Neuronal stem cell (in vitro differentiated cells): ENCODE measurements at regions not wholly inside any gene's neighbourhood (a gene's known extent, or its start where the extent isn't known, plus 50 kb on each side); places are given as distances from the start of the nearest gene placed in this dataset.

Experiments used
- DNase-seq: peaks from one replicate; pipeline ENCODE4 v3.0.0-alpha.2; 2013; ENCODE audit warnings: low spot score
- H2AFZ ChIP-seq: one replicate; pipeline ENCODE4 v1.6.1; 2013; ENCODE audit warnings: mild to moderate bottlenecking, low read length, inconsistent platforms
- H2AK5ac ChIP-seq: 2 replicates; pipeline ENCODE4 v1.6.1; 2013; ENCODE audit warnings: low read depth, mild to moderate bottlenecking, inconsistent platforms, low read length, moderate library complexity, mixed read lengths
- H2BK120ac ChIP-seq: 2 replicates; pipeline ENCODE4 v1.6.1; 2013; ENCODE audit warnings: low read depth, mild to moderate bottlenecking, inconsistent platforms, low read length, moderate library complexity, mixed read lengths
- H2BK12ac ChIP-seq: one replicate; pipeline ENCODE4 v1.6.1; 2013; ENCODE audit warnings: low read length, inconsistent platforms
- H2BK15ac ChIP-seq: 2 replicates; pipeline ENCODE4 v1.6.1; 2013; ENCODE audit warnings: mild to moderate bottlenecking, low read length, inconsistent platforms, mixed read lengths
- H2BK5ac ChIP-seq: one replicate; pipeline ENCODE4 v1.6.1; 2013; ENCODE audit warnings: inconsistent platforms, mild to moderate bottlenecking, low read length, moderate library complexity
- H3K14ac ChIP-seq: one replicate; pipeline ENCODE4 v1.6.1; 2013; ENCODE audit warnings: low read length, inconsistent platforms
- H3K18ac ChIP-seq: 2 replicates; pipeline ENCODE4 v1.6.1; 2013; ENCODE audit warnings: low read length, inconsistent platforms
- H3K23ac ChIP-seq: 2 replicates; pipeline ENCODE4 v1.6.1; 2013; ENCODE audit warnings: low read depth, mild to moderate bottlenecking, mixed read lengths, low read length, inconsistent platforms; ENCODE audit not compliant: poor library complexity
- H3K27ac ChIP-seq: replicated peaks from 3 replicates; pipeline ENCODE4 v1.5.1; 2013; ENCODE audit warnings: low read length, inconsistent platforms
- H3K27me3 ChIP-seq, 3 experiments: 2 replicates each; pipeline ENCODE4 v1.6.1; 2013; ENCODE audit warnings: low read length in 3 of 3, mild to moderate bottlenecking in 2 of 3, inconsistent platforms in 1 of 3, low read depth in 1 of 3, mixed read lengths in 1 of 3, moderate library complexity in 1 of 3; ENCODE audit not compliant: control insufficient read depth in 3 of 3, insufficient read depth in 3 of 3
- H3K36me3 ChIP-seq, 2 donors: replicated peaks in 1 of 2; 2 replicates each; pipeline ENCODE4 v1.6.1; 2013; ENCODE audit warnings: low read length in 2 of 2; ENCODE audit not compliant: control insufficient read depth in 2 of 2, insufficient read depth in 2 of 2
- H3K4ac ChIP-seq: 2 replicates; pipeline ENCODE4 v1.6.1; 2013; ENCODE audit warnings: inconsistent platforms, mild to moderate bottlenecking, low read length, moderate library complexity
- H3K4me1 ChIP-seq, 2 donors: 1 replicate in 1 of 2; 2 replicates in 1 of 2; pipeline ENCODE4 v1.6.1; 2013; ENCODE audit warnings: low read length in 2 of 2, low read depth in 1 of 2; ENCODE audit not compliant: control insufficient read depth in 2 of 2, insufficient read depth in 1 of 2
- H3K4me2 ChIP-seq: one replicate; pipeline ENCODE4 v1.6.1; 2013; ENCODE audit warnings: mild to moderate bottlenecking, low read length, inconsistent platforms; ENCODE audit not compliant: insufficient read depth, poor library complexity, severe bottlenecking
- H3K4me3 ChIP-seq, 2 donors: 2 replicates each; pipeline ENCODE4 v1.5.1; 2013; ENCODE audit warnings: low read length in 2 of 2, mild to moderate bottlenecking in 2 of 2, inconsistent platforms in 1 of 2, moderate library complexity in 1 of 2
- H3K79me1 ChIP-seq: one replicate; pipeline ENCODE4 v1.6.1; 2013; ENCODE audit warnings: low read depth, mild to moderate bottlenecking, inconsistent platforms, low read length, moderate library complexity
- H3K9ac ChIP-seq: one replicate; pipeline ENCODE4 v1.6.1; 2013; ENCODE audit warnings: mild to moderate bottlenecking, low read depth, low read length, inconsistent platforms; ENCODE audit not compliant: poor library complexity
- H3K9me3 ChIP-seq, 2 donors: replicated peaks in 1 of 2; 2 replicates each; pipeline versions ENCODE3 to v1.6.1; 2013; ENCODE audit warnings: low read length in 2 of 2, mild to moderate bottlenecking in 2 of 2, inconsistent platforms in 1 of 2, low read depth in 1 of 2, mixed read lengths in 1 of 2, moderate library complexity in 1 of 2; ENCODE audit not compliant: control insufficient read depth in 2 of 2, insufficient read depth in 1 of 2
- H4K8ac ChIP-seq: one replicate; pipeline ENCODE4 v1.6.1; 2013; ENCODE audit warnings: low read depth, mild to moderate bottlenecking, inconsistent platforms, low read length, moderate library complexity
- H4K91ac ChIP-seq: one replicate; pipeline ENCODE4 v1.6.1; 2013; ENCODE audit warnings: low read length, low read depth, mild to moderate bottlenecking, inconsistent platforms; ENCODE audit not compliant: poor library complexity
- WGBS, 2 donors: extraction: QIAGEN DNeasy Blood & Tissue Kit; methylation state at CpG; one replicate each; pipeline ENCODE4 v1.1.7; 2013; ENCODE audit warnings: missing lambda C conversion rate in 2 of 2, mixed read lengths in 1 of 2; ENCODE audit not compliant: insufficient read length in 2 of 2, insufficient replicate concordance in 1 of 2; ENCODE audit errors: extremely low coverage in 2 of 2; 5-methylcytosine and 5-hydroxymethylcytosine counted together

DNA sequence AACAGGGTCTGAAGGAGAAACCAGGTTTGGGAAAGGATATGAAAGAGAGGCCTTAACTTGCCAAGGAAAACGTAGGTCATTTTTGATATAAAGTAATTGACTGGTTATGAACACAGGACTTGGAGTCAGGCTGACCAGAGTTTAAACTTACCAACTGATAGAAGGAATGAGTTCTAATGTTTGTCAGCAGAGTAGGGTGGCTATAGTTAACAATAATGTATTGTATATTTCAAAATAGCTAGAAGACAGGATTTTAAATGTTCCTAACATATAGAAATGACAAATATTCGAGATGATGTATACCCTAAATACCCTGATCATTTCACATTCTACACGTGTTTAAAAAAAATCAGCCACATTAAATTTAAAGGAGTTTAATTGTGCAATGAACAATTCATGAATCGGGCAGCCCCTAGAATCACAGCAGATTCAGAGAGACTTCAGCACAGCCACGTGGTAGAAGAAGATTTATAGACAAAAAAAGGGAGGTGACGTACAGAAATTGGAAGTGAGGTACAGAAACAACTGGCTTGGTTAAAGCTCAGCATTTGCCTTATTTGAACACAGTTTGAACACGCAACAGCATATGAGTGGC is 52.5 kb upstream of the PLEKHG7 start:
- H3K9ac ChIP-seq: no peak overlapping the region
- H2BK15ac ChIP-seq: no peak overlapping the region
- no peaks in the 10 kb centered on the region for H3K27me3 ChIP-seq
- no CpG with 5 or more reads among the region's 7 CpGs for WGBS, 2 donors
- H2BK12ac ChIP-seq: peak overlapping the region; percentile 82
- H3K4ac ChIP-seq: no peak overlapping the region
- DNase-seq: no peak
- no peaks in the 10 kb centered on the region for H3K79me1 ChIP-seq
- H3K27ac ChIP-seq: no peak overlapping the region
- H2BK120ac ChIP-seq: no peak overlapping the region
- H4K8ac ChIP-seq: no peak overlapping the region
- no peak overlapping the region for H3K18ac ChIP-seq
- H2AK5ac ChIP-seq: no peak overlapping the region
- H4K91ac ChIP-seq: no peak overlapping the region
- no peak overlapping the region for H3K4me2 ChIP-seq
- H2AFZ ChIP-seq: peak overlapping the region; percentile 61
- H3K23ac ChIP-seq: no peak overlapping the region
- H3K4me3 ChIP-seq: no peak overlapping the region
- no peaks in the 10 kb centered on the region for H3K9me3 ChIP-seq
- H3K14ac ChIP-seq: no peak overlapping the region
- no peak overlapping the region for H2BK5ac ChIP-seq
- no peaks in the 10 kb centered on the region for H3K36me3 ChIP-seq
- H3K4me1 ChIP-seq: peaks cover 0 to 1% of the 10 kb centered on the region in 2 donors

GRCh38 chr12:92649511-92650227 is 53.1 kb upstream of the PLEKHG7 start:
- Histone ChIP-seq H3K23ac (no peak overlapping the region), H3K36me3 (no peaks in the 10 kb centered on the region), H3K27ac (no peak overlapping the region), H3K4me1 (peaks cover 0 to 1% of the 10 kb centered on the region in 2 donors), H4K91ac (no peak overlapping the region), H2BK5ac (no peak overlapping the region), H2BK12ac (no peak overlapping the region), H2AFZ (peak overlapping the region; percentile 72), H3K4me3 (no peak overlapping the region), H2BK15ac (no peak overlapping the region), H3K4ac (no peak overlapping the region), H3K4me2 (no peak overlapping the region), H3K18ac (no peak overlapping the region), H4K8ac (no peak overlapping the region), H3K79me1 (no peaks in the 10 kb centered on the region), H3K9me3 (no peaks in the 10 kb centered on the region), H3K9ac (no peak overlapping the region), H2AK5ac (no peak overlapping the region), H3K14ac (no peak overlapping the region), H3K27me3 (no peaks in the 10 kb centered on the region), H2BK120ac (no peak overlapping the region)
- DNase-seq: peak; percentile 73
- WGBS, 2 donors: no CpG with 5 or more reads among the region's 11 CpGs

DNA sequence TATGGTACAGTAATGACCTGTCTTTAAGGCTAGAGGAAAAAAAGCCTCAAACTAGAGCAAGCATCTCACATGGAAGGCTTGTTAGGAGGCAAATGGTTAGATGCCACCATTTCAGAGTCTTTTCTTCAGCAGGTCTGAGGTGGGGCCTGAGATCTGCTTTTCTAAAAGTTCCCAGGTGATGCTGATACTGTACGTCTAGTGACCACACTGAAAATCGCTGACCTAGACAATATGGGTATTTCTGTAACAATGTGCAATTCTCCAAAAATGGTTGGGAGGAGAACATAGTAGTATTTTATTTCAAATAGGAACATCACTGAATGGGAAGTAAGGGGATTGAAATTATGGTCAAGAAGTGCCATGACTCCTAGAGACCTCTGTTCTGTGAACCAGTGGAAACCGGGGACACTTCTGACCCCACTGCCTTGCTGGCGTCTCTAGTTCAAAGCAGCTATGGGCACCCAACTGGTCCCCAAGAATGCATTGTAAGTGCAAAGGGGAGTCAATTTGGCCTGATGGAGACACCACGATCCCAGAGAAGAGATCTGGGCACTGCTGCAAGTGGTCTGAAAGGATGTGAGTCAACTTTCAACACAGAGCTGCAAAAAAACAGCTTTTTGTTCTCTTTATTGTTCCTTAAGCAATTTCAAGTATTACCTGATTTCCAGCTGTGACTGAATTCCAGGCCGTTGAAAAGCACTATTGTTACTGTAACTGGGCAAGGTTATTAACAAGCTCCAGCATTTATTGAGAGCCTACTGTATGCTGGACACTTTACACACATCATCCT is 54.4 kb upstream of the PLEKHG7 start:
- Histone ChIP-seq H3K4me3 (no peak overlapping the region), H2AK5ac (no peak overlapping the region), H3K4me2 (no peak overlapping the region), H3K79me1 (no peaks in the 10 kb centered on the region), H3K18ac (no peak overlapping the region), H2BK12ac (no peak overlapping the region), H3K4ac (no peak overlapping the region), H3K4me1 (peaks cover 0 to 1% of the 10 kb centered on the region in 2 donors), H3K27me3 (no peaks in the 10 kb centered on the region), H3K27ac (no peak overlapping the region), H2BK15ac (no peak overlapping the region), H3K36me3 (no peaks in the 10 kb centered on the region), H3K23ac (no peak overlapping the region), H2BK120ac (no peak overlapping the region), H3K9me3 (no peaks in the 10 kb centered on the region), H3K9ac (no peak overlapping the region), H2BK5ac (no peak overlapping the region), H4K91ac (no peak overlapping the region), H3K14ac (no peak overlapping the region), H2AFZ (no peak overlapping the region), H4K8ac (no peak overlapping the region)
- no peak for DNase-seq
- no CpG with 5 or more reads among the region's 6 CpGs for WGBS, 2 donors

- H3K79me1 ChIP-seq: no peaks in the 10 kb centered on the region
- no peak overlapping the region for H3K14ac ChIP-seq
- no peak overlapping the region for H2AFZ ChIP-seq
- DNase-seq: no peak
- no peak overlapping the region for H3K4ac ChIP-seq
- no peaks in the 10 kb centered on the region for H3K9me3 ChIP-seq
- H3K27me3 ChIP-seq: no peaks in the 10 kb centered on the region
- no peak overlapping the region for H2BK5ac ChIP-seq
- H2AK5ac ChIP-seq: no peak overlapping the region
- no peak overlapping the region for H3K23ac ChIP-seq
- no peak overlapping the region for H3K4me2 ChIP-seq
- H3K18ac ChIP-seq: no peak overlapping the region
- H2BK12ac ChIP-seq: no peak overlapping the region
- no peak overlapping the region for H3K9ac ChIP-seq
- no peak overlapping the region for H3K27ac ChIP-seq
- WGBS, 2 donors: no CpG with 5 or more reads among the region's 1 CpG
- no peak overlapping the region for H3K4me3 ChIP-seq
- no peaks in the 10 kb centered on the region for H3K36me3 ChIP-seq
- H2BK15ac ChIP-seq: no peak overlapping the region
- H3K4me1 ChIP-seq: no peaks in the 10 kb centered on the region
- H2BK120ac ChIP-seq: no peak overlapping the region
- no peak overlapping the region for H4K91ac ChIP-seq
- H4K8ac ChIP-seq: no peak overlapping the region
These were observed 61.5 kb upstream of the PLEKHG7 start for GRCh38 chr12:92641291-92641690.
